MG63 (cell line): ENCODE measurements at regions not wholly inside any gene's neighbourhood (a gene's known extent, or its start where the extent isn't known, plus 50 kb on each side); places are given as distances from the start of the nearest gene placed in this dataset.

Experiments
- DNase-seq: peaks from one replicate; pipeline ENCODE4 v3.0.0-alpha.2; 2020
- H3K27me3 ChIP-seq: fragments of 250-450 bp; sonication (Bioruptor Pico); 2 replicates; pipeline ENCODE4 v1.5.1; 2020; ENCODE audit warnings: mild to moderate bottlenecking, moderate library complexity
- H3K36me3 ChIP-seq: fragments of 250-450 bp; sonication (Bioruptor Pico); 2 replicates; pipeline ENCODE4 v1.5.1; 2020; ENCODE audit warnings: mild to moderate bottlenecking, moderate library complexity
- H3K4me3 ChIP-seq: fragments of 250-450 bp; sonication (Bioruptor Pico); 2 replicates; pipeline ENCODE4 v1.5.1; 2020; ENCODE audit warnings: mild to moderate bottlenecking, moderate library complexity
- H3K9me3 ChIP-seq: fragments of 250-450 bp; sonication (Bioruptor Pico); 2 replicates; pipeline ENCODE4 v1.5.1; 2020; ENCODE audit warnings: mild to moderate bottlenecking, moderate library complexity

DNA sequence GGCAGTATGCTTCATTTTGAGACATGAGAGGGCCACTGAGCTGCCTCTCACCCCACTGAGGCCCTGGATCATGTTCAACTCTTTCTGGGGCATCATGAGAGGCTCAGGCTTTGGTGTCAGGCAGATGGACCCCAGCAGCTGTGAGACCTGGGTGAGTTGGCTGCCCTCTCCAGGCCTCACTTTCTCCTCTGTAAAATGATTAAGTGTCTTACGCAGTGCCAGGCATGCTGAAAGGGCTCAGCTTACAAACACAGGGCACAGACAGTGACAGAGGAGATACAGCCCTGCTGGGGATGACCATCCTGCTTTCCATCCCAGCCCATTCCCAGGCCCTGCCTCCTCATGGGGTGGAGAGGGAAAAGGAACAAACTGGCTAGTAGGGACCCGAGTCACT, 387.4 kb downstream of the MATN1 start:
- Histone ChIP-seq H3K36me3 (no peaks in the 10 kb centered on the region), H3K4me3 (no peak overlapping the region), H3K9me3 (no peaks in the 10 kb centered on the region), H3K27me3 (no peaks in the 10 kb centered on the region)
- DNase-seq = no peak

DNA sequence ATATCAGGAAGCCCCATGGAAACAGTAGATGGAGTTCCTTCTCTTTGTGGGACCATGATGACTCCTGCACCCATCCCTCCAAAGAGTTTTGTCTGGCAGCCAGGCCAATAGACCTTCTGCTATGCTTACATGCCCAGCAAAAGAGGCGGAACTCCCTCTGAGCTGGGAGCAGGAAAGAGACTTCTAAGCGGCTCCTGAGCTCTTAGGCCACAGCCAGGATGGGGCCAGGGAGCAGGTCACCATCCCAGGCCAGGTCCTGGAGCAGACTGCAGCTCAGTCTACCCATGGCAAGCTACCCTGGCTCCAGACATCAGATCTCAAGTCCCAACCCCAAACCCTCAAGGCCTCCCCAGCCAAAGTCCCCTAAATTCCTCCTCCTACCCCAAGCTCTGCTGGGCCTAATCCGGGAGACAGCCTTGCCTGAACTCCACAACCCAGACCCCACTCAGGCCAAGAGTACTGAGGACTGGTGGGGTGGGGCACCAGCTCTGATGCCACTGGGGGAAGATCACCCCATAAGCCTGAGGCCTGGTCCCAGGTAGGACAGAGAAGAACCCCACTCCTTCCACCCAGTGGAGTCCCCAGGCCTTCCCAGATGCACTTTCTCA, 387.9 kb downstream of the MATN1 start:
- Histone ChIP-seq H3K9me3 (no peaks in the 10 kb centered on the region), H3K36me3 (no peaks in the 10 kb centered on the region), H3K4me3 (no peak overlapping the region), H3K27me3 (no peaks in the 10 kb centered on the region)
- peak; percentile 26 for DNase-seq

DNA sequence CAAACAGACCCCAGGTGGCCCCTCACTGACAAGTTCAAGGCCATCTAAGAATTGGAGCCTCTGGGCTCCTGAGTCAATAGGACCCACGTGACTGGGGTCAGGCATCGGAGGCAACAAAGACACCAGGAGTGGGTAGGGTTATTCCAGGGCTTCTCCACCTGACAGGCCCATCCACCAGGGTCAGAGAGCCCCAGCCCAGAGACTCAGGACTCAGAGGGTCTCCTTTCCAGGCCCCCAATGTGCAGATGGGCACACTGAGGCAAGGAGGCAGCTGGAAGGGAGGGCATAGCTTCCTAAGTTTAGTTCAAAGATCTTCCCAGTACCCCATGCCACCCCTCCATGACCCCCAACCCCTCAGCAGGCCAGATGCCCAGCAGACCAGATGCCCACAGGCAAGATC, 388.6 kb downstream of the MATN1 start:
- DNase-seq = no peak
- Histone ChIP-seq H3K9me3 (no peaks in the 10 kb centered on the region), H3K4me3 (no peak overlapping the region), H3K27me3 (no peaks in the 10 kb centered on the region), H3K36me3 (no peaks in the 10 kb centered on the region)

DNA sequence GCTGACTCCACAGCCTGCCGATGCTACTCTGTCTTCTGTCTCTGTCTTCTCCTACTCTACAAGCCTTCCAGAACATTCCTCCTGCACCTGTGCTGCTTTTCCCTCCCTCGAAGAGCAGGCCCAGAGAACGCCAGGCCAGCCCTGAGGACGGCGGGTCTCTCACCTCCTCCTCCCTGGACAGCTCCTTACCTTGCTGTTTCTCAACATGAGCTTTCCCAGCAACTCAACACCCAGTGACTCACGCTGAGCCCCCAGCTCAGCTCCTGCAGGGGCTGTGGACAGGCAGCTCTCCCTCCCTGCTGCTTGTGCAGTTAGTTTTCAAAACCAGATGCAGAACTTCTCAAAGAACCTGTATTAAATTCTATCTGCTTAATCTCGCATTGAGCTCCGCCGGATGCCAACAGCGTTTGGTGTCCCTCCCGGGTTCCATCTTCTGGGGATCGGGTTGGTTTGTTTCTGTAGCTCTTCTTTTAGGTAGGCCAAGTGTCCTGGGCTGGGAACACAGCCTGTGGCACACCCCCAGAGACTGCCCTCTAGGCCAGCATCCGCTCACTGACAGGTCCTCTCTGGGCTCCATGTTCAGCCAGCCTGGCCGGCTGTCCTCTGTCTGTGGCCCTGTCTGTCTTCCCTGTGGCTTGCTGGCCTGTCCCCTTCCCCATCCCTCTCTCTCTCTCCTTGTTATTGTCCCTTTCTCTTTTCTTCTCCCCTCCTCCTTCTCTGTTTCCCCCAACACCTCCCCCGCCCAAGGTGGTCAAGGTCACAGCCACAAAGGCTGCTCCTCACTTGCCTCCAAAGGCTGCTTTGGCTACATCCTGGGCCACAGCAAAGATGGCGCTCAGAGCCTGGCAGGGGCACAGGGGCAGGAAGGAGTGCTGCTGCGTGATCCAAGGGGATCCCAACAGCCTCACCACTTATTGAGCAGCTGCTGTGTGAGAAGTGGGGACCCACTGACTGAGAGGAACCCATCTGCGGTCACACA, 391.0 kb downstream of the MATN1 start:
- no peak for DNase-seq
- Histone ChIP-seq H3K9me3 (no peaks in the 10 kb centered on the region), H3K36me3 (no peaks in the 10 kb centered on the region), H3K27me3 (no peaks in the 10 kb centered on the region), H3K4me3 (no peak overlapping the region)

DNA sequence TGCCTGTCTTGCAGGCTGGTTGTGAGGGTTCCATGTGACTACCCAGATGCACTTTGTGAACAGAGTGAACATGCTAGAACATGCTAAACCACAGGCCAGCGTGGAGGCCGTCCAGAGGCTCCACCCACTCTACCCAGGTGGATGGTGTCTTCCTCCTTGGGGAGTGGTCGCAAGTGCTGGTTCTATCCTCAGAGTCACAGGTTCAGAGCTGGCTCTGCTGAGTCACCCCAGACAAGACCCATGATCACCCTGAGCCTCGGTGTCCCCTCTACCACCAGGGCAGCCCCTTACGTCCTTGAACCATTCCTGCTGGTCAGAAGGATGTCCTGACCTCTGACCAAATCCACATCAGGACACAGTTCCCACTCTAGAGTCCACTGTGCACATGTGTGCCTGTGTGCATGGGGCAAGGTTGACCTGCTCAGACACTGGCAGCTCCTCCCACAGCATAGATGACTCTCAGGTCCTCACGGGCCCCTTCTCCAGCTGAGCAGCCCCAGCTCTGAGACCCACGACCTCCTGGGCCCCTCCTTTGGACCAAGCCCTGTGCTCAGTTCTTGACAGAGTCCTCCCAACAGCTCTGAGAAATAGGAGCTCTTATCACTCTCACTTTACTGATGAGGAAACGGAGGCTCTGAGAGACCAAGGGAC, 391.8 kb downstream of the MATN1 start:
- Histone ChIP-seq H3K27me3 (no peaks in the 10 kb centered on the region), H3K36me3 (no peaks in the 10 kb centered on the region), H3K4me3 (no peak overlapping the region), H3K9me3 (no peaks in the 10 kb centered on the region)
- DNase-seq = no peak

DNA sequence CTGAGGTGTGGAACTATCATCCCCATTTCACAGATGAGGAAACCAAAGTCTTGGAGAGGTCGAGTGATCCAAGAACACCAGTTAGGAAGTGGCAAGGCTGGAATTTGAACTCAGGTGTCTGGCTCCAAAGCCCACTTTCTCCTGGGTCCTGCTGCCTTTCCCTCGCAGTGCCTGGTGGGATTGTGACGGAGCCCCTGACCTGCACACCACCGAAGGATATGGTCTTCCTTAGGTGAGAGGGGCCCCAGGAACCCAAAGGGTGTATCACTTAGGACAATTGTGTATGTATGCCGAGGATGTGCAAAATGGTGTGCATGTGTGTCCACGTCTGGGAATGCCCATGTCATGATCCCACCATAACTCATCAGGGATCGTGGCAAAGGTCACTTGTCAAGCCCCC, 392.7 kb downstream of the MATN1 start:
- H3K4me3 ChIP-seq = no peak overlapping the region
- no peaks in the 10 kb centered on the region for H3K36me3 ChIP-seq
- no peaks in the 10 kb centered on the region for H3K27me3 ChIP-seq
- DNase-seq = no peak
- no peaks in the 10 kb centered on the region for H3K9me3 ChIP-seq

DNA sequence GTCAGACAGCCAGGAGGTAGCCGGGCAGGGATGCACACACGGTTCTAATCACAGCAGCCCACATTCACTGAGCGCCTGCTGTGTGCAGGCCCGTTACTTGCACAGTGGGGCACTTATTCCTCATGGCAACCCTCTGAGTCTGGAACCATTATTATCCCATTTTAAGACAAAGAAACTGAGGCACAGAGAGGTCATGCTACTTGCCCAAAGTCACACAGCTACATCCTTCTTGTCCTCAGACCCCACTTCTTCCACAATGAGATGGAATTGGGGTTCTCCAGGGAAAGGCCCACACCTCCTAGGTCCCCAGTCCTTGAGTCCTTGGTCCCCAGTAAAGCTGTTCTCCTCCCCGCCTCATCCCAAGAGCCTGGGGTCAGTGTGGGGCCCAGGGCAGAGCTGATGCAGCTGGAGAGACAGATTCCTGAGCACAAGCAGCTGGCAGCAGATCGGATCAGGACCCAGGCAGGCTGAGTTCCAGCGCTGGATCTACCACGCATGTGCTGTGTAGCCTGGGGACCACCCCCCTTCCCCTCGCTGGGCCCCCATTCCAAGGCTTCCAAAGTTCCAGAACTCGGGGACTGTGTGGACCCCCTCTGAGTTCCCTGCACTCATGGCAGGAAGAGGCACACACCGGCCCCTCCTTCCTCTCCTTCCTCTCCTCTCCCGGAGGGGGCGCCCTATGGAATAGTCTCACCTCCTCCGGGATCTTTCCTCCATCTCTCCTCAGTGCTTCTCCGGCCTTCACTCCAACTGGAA, 393.4 kb downstream of the MATN1 start:
- no peak for DNase-seq
- H3K27me3 ChIP-seq = no peaks in the 10 kb centered on the region
- no peak overlapping the region for H3K4me3 ChIP-seq
- no peaks in the 10 kb centered on the region for H3K9me3 ChIP-seq
- H3K36me3 ChIP-seq = no peaks in the 10 kb centered on the region

DNA sequence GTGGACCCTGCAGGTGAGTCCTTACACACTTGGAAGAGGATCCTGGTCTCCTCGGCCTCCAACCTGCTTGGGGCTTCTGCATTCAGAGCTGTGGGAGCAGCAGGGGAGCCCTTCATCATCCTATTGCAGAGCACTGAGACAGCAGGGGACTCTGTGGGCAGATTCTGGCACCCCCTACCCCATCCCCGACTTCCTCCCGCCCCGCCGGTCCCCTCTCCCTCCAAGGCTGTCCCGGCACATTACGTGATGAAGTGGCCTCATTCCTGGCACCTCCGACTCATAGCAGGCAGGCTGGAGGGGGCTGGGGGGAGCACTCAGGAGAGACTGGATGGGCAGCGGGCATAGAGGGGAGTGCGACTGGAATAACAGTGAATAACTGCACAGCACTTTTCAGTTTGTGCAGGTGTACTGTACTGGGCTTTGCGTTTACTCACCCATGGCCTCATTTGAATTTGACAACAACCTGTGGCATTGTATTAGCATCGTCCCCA, 394.1 kb downstream of the MATN1 start:
- no peaks in the 10 kb centered on the region for H3K36me3 ChIP-seq
- no peak overlapping the region for H3K4me3 ChIP-seq
- H3K9me3 ChIP-seq = no peaks in the 10 kb centered on the region
- DNase-seq = no peak
- no peaks in the 10 kb centered on the region for H3K27me3 ChIP-seq

DNA sequence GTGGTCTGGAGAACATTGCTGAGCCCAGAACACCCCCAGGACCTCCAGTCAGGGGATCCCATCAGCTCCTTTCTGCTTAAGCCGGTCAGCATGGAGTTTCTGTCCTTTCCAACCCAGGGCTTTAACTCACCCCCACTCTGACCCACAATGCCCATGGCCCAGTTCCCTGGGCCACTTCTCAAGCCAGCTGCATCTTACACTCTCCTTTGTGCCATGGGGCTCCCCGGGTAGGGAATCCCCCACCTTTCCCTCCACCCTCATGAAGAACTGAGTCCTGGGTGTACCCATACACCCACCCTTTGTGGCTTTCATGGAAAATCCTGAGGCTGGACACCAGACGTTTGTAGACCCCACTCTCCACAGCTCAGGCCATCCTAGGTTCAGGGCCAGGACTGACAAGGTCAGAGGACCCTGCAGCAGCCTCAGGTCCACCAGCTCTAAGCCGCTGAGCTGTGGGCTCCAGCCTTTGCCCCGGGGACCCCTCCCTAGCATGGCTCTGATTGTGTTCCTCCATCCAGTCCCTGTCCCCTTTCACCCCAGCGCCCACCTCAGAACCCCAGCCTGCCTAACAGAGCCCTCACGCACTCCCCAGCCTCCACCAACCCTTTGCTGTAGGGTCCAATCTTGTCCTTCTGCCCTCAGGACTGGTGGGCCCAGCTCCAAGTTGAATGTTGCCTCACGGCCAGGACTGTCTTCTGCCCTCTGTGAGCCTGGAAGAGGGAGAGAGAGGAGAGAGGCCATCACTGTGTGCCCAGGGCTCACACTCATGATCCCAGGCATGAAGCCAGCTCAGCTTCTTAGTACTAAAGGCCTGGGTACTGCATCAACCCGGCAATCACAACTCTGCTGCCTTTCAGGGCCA, 394.8 kb downstream of the MATN1 start:
- DNase-seq = no peak
- Histone ChIP-seq H3K36me3 (no peaks in the 10 kb centered on the region), H3K9me3 (no peaks in the 10 kb centered on the region), H3K27me3 (no peaks in the 10 kb centered on the region), H3K4me3 (no peak overlapping the region)

DNA sequence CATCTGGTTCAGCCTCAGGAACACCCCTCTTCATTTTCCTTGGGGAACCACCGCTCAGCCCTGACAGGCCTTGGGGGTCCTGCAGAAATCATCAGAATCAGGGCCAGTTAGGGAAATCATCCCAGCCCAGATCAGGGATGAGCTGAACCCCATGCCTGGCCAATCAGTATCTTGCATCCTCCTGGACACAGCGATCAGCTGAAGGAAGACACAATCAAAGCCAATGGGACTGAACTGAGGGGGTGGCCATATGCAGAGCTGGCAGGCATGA, 395.4 kb downstream of the MATN1 start:
- no peak overlapping the region for H3K4me3 ChIP-seq
- H3K9me3 ChIP-seq = no peaks in the 10 kb centered on the region
- no peaks in the 10 kb centered on the region for H3K27me3 ChIP-seq
- H3K36me3 ChIP-seq = no peaks in the 10 kb centered on the region
- no peak for DNase-seq

DNA sequence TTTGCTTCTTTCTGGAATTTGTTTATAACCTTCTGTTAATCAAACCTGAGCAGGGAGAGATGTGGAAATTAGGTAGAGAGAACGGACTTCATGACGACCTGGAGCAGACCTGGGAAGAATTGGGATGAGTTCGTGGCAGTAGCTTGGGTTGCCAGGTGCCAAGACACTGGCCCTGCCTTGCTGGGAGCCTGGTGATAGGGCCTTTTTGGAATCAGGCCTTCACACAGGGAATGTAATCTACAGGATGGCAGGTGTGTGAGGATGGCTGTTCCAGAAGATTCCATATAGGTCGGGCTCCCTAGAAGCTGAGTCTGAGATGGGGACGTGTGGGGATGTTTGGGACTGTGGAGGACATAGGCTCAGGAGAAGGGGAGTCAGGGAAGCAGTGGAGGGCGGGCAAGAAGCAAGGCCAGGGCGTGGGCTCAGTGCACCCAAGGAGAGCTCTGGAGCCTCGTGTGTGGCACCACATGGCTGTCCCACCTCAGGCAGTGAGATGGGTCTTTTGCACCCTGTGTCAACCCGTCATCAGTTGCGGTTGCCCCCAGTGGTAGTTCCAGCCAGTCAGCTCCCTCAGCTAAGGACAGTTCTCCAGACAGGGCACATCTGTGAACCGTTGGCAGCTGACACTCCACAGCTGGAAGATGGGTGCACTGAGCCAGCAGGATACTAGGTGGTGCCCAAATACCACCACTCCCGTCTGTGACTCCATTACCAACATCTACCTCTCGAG, 395.9 kb downstream of the MATN1 start:
- Histone ChIP-seq H3K9me3 (no peaks in the 10 kb centered on the region), H3K36me3 (no peaks in the 10 kb centered on the region), H3K4me3 (no peak overlapping the region), H3K27me3 (no peaks in the 10 kb centered on the region)
- DNase-seq = no peak

DNA sequence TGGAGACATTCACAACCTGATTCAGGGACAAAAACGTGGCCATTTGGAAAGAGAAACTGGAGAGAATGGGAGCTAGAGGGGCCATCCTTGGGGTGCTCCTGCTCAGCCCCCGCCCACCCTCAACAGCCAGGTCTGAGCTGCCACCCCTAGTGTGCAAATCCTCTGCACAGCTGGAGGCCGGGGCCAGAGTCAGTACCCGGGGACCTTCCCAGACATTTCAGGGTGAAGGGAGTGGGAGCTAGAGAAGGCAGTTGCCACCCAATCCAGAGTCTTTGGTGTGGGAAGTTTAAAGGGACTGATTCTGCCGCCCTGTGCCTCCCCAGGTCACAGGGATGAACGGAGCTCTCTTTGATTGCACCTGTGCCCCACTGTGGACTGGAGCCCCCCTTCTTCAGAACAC, 397.4 kb downstream of the MATN1 start:
- Histone ChIP-seq H3K36me3 (no peaks in the 10 kb centered on the region), H3K4me3 (no peak overlapping the region), H3K27me3 (no peaks in the 10 kb centered on the region), H3K9me3 (no peaks in the 10 kb centered on the region)
- DNase-seq = no peak

DNA sequence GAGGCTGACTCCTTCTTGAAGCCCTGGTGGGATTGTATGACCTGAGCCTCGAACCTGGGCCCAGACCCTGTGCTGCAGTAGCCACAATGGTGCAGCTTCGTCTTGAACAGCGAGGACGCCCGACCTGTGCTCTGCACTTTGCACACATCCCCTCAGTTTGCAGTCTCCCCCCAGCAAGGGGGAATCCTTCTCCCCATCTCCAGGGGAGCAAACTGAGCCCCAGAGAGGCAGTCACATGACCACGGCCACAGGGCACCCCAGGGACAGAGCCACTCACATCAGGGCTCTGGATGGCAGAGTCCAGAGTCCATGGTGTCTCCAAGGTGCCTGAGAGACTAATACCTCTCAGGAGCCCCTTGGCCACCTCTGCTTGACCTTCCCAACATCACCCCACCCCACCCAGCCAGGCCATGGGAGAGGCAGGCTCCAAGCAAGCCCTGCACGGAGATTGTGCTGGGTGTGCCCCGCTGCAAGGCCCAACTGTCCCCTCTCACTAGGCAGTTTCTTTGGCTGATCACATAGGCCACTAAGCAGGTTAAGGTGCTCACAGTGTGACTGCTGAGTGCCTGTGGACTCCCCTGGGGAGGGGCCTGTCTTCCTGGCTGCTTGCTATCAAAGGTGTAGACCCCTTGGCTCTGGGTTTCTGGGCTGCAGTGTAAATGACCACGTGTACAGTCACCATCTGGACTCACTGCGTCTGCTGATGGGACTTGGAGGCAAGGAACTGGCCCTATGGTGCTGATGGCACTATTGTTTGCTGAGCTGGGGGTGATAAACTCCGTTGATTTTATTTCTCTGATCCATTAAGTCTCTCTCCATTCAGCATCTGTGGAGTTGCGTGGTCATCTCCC, 398.1 kb downstream of the MATN1 start:
- Histone ChIP-seq H3K27me3 (no peaks in the 10 kb centered on the region), H3K36me3 (no peaks in the 10 kb centered on the region), H3K9me3 (no peaks in the 10 kb centered on the region), H3K4me3 (no peak overlapping the region)
- no peak for DNase-seq

DNA sequence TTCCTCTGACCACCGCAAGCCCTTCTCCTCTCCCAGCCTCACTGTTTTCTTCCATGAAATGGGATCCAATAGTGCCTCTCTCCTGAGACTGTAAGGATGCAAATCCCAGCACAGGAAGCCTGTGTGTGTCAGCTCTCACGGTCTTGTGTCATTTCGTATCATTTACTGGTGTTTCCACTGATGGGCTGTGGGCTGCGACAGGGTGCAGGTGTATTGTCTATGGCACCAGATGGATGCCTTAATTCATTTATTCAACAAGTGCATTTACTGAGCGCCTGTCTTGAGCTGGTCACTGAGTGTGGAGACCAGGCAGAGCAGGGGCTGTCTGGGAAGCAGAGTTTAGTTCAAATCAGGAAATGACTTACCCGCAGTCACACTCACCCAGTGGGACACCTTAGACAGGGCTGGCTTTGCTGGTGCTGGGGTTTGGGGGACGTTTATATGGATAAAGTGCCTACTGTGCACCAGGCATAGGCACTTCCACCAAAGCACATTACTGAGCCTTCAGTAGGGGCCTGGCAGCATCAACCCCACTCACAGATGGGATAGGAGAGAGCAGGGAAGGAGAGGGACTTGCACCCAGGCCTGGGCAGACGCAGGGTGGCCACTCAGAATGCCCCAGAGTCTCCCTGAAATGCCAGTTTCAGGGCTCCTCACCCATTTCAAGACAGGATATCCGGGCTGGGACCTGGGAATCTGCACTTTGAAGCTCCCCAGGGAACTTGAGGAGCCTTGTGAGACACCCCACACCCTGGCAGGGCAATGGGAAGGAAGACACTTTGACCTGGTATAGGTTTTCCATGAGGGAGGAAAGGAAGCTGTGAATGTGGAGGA, 398.9 kb downstream of the MATN1 start:
- H3K27me3 ChIP-seq = no peaks in the 10 kb centered on the region
- H3K9me3 ChIP-seq = no peaks in the 10 kb centered on the region
- no peak overlapping the region for H3K4me3 ChIP-seq
- no peaks in the 10 kb centered on the region for H3K36me3 ChIP-seq
- no peak for DNase-seq
